CD4-positive, alpha-beta T cell treated with Interleukin-6 at 100 ng/mL for 8 hours (primary cell): ENCODE measurements at regions not wholly inside any gene's neighbourhood (a gene's known extent, or its start where the extent isn't known, plus 50 kb on each side); places are given as distances from the start of the nearest gene placed in this dataset.
"Not testable (repeated sequence)": the region's sequence is repeated elsewhere in the genome, so short reads cannot be mapped to it uniquely, and the experiment has no call there.

ENCODE experiments used
- DNase-seq: peaks from one replicate; pipeline ENCODE4 v3.0.0-alpha.2; 2020; ENCODE audit warnings: mixed read lengths, low spot score

GRCh38 chrX:122055460-122055859, 1008.0 kb downstream of the GLUD2 start:
- DNase-seq, result no peak

GRCh38 chrX:122055979-122056715, 1008.7 kb downstream of the GLUD2 start:
- no peak for DNase-seq

GRCh38 chrX:122076241-122076640, 1028.8 kb downstream of the GLUD2 start:
- DNase-seq, result no peak

- DNase-seq, result no peak
Measured at GRCh38 chrX:122078079-122078478, 1030.7 kb downstream of the GLUD2 start.

- DNase-seq, result no peak
Measured at GRCh38 chrX:122087341-122087740, 1039.9 kb downstream of the GLUD2 start.

GRCh38 chrX:122091571-122091970, 1044.2 kb downstream of the GLUD2 start:
- no peak for DNase-seq

- DNase-seq, result no peak
Measured at GRCh38 chrX:122092360-122092759, 1045.0 kb downstream of the GLUD2 start.

- DNase-seq, result no peak
Measured at GRCh38 chrX:122092978-122093377, 1045.6 kb downstream of the GLUD2 start.

- DNase-seq, result no peak
Measured at GRCh38 chrX:122094611-122095010, 1047.2 kb downstream of the GLUD2 start.

- no peak for DNase-seq
Measured at GRCh38 chrX:122113376-122113775, 1066.0 kb downstream of the GLUD2 start.

- DNase-seq, result no peak
Measured at GRCh38 chrX:122113896-122114295, 1066.5 kb downstream of the GLUD2 start.

GRCh38 chrX:122115604-122116003, 1068.2 kb downstream of the GLUD2 start:
- DNase-seq, result no peak

- DNase-seq, result no peak
Measured at GRCh38 chrX:122119361-122119760, 1064.7 kb upstream of the GRIA3 start.

GRCh38 chrX:122122274-122122673, 1061.8 kb upstream of the GRIA3 start:
- no peak for DNase-seq

- no peak for DNase-seq
Measured at GRCh38 chrX:122133478-122133877, 1050.6 kb upstream of the GRIA3 start.

GRCh38 chrX:122134291-122134690, 1049.8 kb upstream of the GRIA3 start:
- no peak for DNase-seq

GRCh38 chrX:122135070-122135469, 1049.0 kb upstream of the GRIA3 start:
- no peak for DNase-seq

GRCh38 chrX:122140219-122140618, 1043.9 kb upstream of the GRIA3 start:
- DNase-seq, result not testable (repeated sequence)

- DNase-seq, result no peak
Measured at GRCh38 chrX:122154019-122154418, 1030.1 kb upstream of the GRIA3 start.

GRCh38 chrX:122168241-122168640, 1015.8 kb upstream of the GRIA3 start:
- DNase-seq, result no peak

GRCh38 chrX:122184791-122185190, 999.3 kb upstream of the GRIA3 start:
- DNase-seq, result no peak

GRCh38 chrX:122187069-122187713, 996.9 kb upstream of the GRIA3 start:
- no peak for DNase-seq

- no peak for DNase-seq
Measured at GRCh38 chrX:122188751-122189150, 995.3 kb upstream of the GRIA3 start.

- DNase-seq, result no peak
Measured at GRCh38 chrX:122196343-122196742, 987.7 kb upstream of the GRIA3 start.
